CMK (cell line): ENCODE measurements at regions not wholly inside any gene's neighbourhood (a gene's known extent, or its start where the extent isn't known, plus 50 kb on each side); places are given as distances from the start of the nearest gene placed in this dataset.
"Not testable (repeated sequence)": the region's sequence is repeated elsewhere in the genome, so short reads cannot be mapped to it uniquely, and the experiment has no call there.

Experiments used
- DNase-seq: peaks from one replicate; pipeline ENCODE4 v3.0.0-alpha.2; 2010; ENCODE audit warnings: low read depth

- no peak for DNase-seq
Observed at GRCh38 chr1:194431121-194431520, 1244.7 kb upstream of the B3GALT2 start.

GRCh38 chr1:194420706-194421105 is 1234.3 kb upstream of the B3GALT2 start:
- DNase-seq = no peak

- DNase-seq = no peak
Observed at GRCh38 chr1:194419721-194420120, 1233.3 kb upstream of the B3GALT2 start.

DNA sequence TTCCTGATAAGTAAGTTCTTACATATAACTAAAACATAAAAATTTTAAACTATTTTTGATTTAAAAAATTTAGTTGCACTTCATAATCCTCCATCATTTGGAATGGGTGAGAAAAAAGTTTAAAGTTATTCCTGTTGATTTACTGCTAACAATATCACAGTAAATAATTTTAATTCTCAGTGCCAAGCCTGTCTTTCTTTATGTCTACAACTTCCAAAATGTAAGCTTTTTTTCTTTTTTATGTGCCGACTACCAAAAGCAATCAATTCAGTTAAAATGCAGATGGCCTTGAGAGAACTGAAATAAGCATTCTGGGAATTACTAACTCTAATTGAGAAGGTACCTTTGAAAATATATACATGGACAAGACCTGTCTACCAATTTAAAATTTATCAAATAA is 1224.3 kb upstream of the B3GALT2 start:
- no peak for DNase-seq

- DNase-seq = not testable (repeated sequence)
Observed at GRCh38 chr1:194407238-194407637, 1220.8 kb upstream of the B3GALT2 start.

GRCh38 chr1:194394676-194395075 is 1208.3 kb upstream of the B3GALT2 start:
- no peak for DNase-seq

GRCh38 chr1:194387531-194387930 is 1201.1 kb upstream of the B3GALT2 start:
- no peak for DNase-seq

DNA sequence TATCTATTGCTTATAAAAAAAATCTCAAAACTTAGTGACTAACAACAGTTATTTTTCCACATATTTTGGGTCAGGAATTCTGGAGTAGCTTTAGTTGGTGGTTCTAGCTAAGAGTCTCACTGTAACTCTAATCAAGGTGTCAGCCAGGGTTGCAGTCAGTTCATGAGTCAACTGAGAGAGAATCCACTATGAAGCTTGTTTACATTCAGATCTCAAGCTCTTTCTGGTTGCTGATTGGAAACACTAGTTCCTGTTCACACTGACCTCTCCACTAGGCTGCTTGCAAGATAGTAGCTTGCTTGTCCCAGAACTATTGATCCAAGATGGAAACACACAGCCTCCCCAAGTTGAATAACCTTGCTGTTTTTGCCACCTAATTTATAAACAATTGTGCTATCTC is 1192.1 kb upstream of the B3GALT2 start:
- DNase-seq = no peak

GRCh38 chr1:194374649-194375048 is 1188.2 kb upstream of the B3GALT2 start:
- no peak for DNase-seq

DNA sequence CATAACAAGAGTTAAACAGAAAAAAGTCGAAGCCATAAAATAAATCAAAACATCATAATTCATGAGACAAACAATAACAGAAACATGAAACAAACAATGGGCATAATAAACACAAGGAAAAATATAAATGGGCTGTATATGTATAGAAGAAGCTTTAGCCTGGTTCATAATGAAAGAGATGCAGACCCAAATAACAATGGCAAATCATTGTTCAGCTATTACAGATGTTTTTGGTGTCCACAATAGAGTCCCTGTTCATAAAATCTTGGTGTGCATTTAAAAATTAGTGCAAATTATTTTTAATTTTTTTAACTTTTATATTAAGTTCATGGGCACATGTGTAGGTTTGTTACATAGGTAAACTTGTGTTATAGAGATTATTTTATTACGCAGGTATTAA is 1185.9 kb upstream of the B3GALT2 start:
- no peak for DNase-seq

DNA sequence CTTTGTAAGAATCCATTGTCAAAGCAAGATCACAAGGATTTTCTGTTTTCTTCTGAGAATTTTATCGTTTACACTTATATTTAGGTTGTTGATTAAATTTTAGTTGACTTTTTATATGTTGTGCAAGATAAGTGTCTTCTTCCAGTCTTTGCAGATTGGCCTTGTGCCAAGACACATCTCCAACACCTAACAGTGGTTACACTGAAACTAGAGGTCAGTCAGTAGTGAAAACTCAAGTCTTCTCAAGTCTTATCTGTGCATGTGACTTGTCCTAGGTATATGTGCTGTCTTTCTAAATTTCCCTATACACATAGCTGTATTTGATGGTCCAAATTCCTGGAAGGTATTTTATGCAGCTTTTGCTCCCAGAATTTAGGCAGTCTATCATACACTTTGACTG is 1183.2 kb upstream of the B3GALT2 start:
- DNase-seq = no peak

- no peak for DNase-seq
Observed at GRCh38 chr1:194369060-194369459, 1182.6 kb upstream of the B3GALT2 start.

- DNase-seq = no peak
Observed at GRCh38 chr1:194367121-194367520, 1180.7 kb upstream of the B3GALT2 start.

DNA sequence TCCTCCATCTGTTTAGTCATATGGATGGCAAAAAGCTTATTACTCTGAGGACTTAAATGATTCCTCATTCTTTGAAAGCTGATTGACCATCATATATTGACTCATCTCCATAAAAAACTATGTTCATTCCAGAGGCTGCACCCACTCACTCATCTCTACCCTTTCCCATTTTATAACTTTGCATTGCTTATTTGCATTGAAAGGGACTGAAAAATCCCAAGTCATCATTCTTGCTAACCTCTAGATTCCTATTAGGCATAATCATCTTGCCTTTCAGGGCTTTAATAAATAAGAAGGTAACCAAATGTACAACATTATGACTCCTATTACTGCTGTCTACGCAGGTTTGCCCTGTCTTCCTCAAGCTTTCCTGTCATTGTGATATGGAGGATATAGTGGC is 1180.3 kb upstream of the B3GALT2 start:
- DNase-seq = no peak

- DNase-seq = no peak
Observed at GRCh38 chr1:194362327-194362726, 1175.9 kb upstream of the B3GALT2 start.

DNA sequence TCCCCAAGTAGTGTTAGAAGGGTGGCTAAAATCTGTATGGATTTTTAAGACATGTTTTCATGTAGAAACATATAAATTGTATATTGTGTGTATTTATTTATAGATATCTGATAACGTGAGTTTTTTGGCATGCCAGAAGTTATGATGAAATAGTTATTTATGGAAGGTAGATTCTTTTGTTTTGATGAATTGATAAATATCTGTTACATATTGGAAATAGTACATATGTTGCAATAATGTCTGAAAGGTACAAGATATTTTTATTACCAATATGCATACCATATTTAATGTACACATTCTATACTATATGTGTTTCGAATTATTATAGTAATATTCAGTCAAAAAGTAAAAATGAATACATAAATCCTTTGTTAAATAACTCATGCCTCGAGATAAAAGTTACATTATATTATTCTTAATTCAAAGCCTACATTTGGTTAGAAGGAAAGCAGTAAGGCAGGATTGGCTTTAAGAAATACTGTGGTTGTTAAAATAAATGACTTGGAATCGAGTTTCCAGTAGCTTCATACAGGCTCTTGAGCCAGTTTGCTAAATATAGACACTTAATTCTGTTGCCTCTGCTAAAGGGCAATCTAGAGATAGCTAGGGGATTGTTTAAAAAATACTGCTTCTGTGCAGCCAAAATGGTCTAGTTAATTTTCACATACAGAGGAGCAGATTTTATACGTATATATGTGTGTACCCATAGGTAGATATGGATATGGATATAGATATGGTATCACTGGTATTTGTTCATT is 1175.1 kb upstream of the B3GALT2 start:
- no peak for DNase-seq

- no peak for DNase-seq
Observed at GRCh38 chr1:194358208-194358581, 1171.8 kb upstream of the B3GALT2 start.

GRCh38 chr1:194357573-194358207 is 1171.3 kb upstream of the B3GALT2 start:
- DNase-seq = not testable (repeated sequence)

GRCh38 chr1:194355488-194356106 is 1169.2 kb upstream of the B3GALT2 start:
- no peak for DNase-seq

GRCh38 chr1:194353121-194353520 is 1166.7 kb upstream of the B3GALT2 start:
- DNase-seq = no peak

DNA sequence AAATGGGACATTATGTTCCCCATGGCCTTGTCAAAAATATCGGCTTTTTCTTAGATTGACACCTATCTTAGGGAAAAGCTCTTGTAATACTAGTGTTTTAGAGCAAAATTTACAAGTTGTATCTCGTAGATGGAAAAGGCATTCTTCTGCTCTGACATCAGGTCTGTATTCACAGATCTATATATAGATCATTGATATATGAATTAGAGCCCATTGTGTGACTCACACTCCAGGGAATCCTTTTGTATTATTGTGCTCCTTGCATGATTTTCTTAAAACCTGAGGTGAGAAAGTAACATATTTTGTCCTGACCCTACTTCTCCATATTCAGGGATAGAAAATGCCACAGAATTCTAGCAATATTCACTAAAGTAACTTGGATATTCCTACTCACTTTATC is 1160.8 kb upstream of the B3GALT2 start:
- no peak for DNase-seq

DNA sequence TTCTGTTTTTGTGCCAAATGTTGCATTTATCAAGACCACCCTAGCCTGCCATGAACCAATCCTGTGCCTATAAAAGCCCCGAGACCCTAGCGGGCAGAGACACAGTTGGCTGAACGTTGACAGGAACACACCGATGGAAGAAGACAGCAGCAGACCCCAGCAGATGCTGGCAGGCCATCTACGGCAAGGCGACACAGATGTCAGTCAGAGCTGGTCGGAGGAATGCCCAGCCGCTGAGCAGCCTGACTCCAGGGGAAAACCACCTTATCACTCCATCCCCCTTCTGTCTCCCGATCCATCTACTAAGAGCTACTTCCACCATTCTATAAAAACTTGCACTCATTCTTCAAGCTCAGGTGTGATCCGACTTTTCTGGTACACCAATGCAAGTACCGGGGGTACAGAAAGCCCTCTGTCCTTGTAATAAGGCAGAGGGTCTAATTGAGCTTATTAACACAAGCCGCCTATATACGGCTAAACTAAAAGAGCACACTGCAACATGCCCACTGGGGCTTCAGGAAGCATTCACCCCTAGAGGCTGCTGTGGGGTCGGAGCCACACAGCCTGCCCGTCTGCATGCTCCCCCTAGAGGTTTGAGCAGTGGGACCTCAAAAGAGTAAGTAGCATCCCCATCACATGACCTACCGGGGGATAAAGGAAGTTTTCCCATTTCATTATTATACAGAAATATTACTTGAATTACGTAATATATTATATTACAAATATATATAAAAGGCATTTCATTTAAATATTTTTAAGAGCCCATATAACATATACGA is 1156.3 kb upstream of the B3GALT2 start:
- DNase-seq = no peak

DNA sequence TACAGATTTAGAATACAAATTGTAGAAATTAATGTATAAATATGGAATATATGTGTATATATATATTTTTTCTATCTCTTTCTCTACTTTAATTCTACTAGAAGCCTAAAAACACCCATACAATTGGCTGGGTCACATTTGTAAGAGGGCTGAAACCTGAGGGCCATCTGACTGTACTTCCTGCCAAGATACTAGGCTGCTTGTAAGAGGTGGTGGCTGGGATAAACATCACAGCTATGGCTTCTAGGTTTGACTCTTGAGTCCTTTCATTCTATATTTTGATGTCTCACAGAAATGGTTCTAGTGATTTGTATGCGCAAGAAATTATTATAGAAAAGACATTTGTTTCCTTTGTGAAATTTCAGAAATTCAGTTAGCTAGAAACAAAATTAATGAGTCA is 1155.2 kb upstream of the B3GALT2 start:
- no peak for DNase-seq
